HG03025 (cell line): ENCODE measurements at regions not wholly inside any gene's neighbourhood (a gene's known extent, or its start where the extent isn't known, plus 50 kb on each side); places are given as distances from the start of the nearest gene placed in this dataset.

Experiments
- ATAC-seq: cut with Tn5 transposase; IDR thresholded peaks from one replicate; pipeline ENCODE4 v1.9.1; 2021; ENCODE audit warnings: mild to moderate bottlenecking, moderate library complexity; ENCODE audit not compliant: unreplicated experiment, low FRiP score

DNA sequence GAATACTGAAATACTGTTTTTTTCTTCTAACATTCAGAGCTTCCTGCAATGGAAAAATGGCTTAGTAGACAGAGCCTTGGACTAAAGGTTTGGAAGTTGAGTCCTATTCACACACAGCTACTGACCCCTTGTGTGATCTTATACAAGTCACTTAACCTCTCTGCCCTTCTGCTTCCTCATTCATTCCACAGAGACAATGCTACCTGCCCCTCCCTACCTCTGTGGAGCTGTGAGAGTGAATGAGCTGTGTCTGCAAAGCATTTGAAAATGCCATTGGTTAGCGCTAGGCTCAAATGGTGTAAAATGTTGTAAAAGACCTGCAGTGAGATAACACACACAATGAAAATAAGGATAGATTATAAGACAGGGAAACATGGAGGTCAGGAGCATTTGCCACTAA lies 214.4 kb downstream of the BARHL2 start:
- no peak for ATAC-seq

DNA sequence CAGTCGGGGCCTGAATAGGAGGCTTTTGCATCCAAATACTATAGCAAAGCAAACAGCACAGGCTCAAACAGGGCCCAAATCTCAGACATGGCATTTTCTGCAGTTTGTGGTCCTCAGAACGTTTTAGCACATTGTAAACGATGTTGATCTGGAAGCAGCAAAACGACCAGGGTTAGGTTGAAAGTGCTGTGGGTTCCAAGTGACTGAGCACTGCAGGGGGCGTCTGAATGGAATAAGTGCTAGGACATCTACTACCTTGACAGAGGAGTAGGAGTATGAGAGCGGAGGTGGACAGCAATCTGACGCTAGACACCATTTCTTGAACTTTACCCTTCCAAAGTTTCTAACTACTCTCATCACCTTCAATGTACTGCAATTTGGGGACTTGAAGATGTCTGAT lies 214.9 kb downstream of the BARHL2 start:
- no peak for ATAC-seq

DNA sequence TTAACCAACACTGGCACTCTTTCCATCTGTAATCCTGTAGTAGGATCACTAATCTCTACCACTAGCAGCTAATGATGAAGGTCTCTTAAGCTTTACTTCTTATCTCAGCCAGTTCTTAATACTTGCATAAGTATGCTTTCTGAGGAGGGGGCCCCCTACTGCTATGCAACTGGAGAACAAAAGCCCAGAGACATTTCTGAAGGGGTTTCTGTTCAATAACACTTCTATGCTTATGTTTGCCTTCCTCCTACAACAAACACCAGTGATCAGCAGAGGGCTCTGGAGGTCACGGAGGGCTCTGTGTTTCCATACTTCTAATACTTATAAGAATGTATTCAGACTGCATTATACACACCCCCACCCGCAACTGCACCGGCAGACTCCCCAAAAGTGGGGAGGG lies 215.8 kb downstream of the BARHL2 start:
- no peak for ATAC-seq

DNA sequence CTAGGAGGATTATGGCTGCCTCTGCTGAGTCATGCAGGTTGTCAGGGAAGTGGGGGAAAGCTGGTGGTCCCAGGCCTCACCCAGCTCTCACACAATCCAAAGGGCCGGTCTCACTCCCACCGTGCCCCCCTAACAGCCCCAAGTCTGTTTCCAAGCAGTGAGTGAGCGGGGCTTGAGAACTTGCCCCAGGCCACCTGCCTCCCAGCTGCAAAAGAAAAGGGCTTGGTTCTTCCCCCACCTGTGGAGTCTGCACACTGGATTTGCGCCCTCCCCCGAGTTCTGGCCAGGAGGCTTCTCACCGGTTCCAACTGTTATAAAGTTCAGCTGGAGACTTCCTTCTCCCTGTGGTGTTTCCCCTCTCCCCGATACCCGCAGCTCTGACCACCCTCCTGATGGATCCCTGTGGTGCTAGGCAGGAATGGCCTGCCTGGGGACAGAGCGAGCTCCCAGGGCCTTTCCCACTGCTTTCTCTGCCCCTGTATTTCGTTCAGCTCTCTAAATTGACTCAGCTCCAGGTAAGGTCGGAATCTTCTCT lies 222.3 kb downstream of the BARHL2 start:
- ATAC-seq = no peak

GRCh38 chr1:90488451-90488850 lies 228.7 kb downstream of the BARHL2 start:
- no peak for ATAC-seq

DNA sequence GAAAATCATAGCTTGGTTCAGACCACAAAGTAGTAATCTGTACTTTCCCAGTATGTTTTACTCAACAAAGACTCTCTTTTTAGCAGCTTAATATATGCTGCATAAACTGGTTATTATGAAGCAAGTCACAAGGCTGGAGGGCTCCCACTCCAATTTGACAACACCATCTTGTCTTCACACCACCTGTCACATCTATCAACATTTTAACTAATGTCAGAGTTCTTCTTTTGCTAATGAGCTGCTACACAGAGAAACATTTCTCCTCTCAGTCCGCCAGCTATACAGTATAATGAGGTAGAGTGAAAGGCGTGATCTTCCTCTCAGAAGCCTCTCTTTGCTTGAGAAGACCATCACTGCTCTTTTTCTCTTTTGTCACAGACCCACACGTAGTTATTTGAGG lies 230.1 kb downstream of the BARHL2 start:
- no peak for ATAC-seq

GRCh38 chr1:90486134-90486824 lies 230.8 kb downstream of the BARHL2 start:
- no peak for ATAC-seq

- ATAC-seq = no peak
Measured at GRCh38 chr1:90480271-90480835, 236.7 kb downstream of the BARHL2 start.

DNA sequence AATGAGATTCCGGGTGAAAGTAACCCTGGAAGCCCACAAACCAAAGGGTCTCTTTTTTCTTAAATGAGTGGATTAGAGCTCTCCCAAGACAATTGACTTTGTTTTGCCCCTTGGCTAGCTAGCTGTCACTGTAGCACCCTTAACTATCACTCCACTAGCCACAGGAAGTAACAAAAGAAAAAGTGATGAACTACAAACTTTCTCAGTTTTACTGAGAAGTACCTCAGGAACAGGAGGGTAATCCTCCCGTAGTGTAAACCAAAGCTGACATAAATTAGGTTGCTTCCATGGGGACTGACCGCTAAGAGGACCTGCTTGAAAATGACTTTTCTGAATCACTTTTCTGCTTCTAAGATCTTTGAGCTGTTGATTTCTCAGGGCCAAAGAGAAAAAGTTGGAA lies 240.1 kb downstream of the BARHL2 start:
- no peak for ATAC-seq

- no peak for ATAC-seq
Measured at GRCh38 chr1:90476411-90476810, 240.7 kb downstream of the BARHL2 start.

DNA sequence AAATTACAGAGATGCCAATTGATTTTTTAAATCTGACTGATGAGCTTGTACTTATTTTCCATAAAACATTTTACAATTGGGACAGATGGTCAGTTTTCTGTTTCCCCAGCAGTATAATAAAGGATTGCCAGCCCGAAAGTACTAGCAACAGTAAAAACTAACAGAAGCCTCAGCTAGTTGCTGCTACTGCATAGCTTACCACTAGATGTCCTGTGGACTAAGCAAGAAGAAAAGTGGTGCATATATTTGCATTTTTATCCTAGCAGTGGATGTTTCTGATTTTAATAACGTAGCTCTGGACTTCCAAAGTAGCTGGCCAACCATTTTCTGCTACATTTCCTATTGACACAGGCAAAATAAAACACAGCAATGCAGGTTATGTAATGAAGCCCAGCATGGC lies 241.5 kb downstream of the BARHL2 start:
- ATAC-seq = no peak

- no peak for ATAC-seq
Measured at GRCh38 chr1:90474731-90475130, 242.4 kb downstream of the BARHL2 start.

GRCh38 chr1:90474158-90474557 lies 242.9 kb downstream of the BARHL2 start:
- ATAC-seq = no peak

DNA sequence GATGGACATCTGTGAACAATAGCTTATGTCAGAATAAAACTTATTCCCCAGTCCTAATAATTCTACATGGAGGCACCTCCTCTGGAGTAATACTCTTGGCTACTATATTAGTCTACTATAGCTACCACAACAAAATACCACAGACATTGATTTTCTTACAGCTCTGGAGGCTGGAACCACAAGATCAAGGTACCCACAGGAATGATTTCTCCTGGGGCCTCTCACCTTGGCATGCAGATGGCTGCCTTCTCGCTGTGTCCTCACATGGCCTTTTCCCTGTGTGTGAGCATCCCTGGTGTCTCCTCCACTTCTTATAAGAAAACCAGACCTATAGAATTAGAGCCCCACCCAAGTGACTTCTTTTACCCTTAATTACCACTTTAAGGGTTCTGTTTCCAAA lies 244.3 kb downstream of the BARHL2 start:
- no peak for ATAC-seq

GRCh38 chr1:90459570-90459969 lies 257.5 kb downstream of the BARHL2 start:
- ATAC-seq = no peak

- no peak for ATAC-seq
Measured at GRCh38 chr1:90457985-90458384, 259.1 kb downstream of the BARHL2 start.

DNA sequence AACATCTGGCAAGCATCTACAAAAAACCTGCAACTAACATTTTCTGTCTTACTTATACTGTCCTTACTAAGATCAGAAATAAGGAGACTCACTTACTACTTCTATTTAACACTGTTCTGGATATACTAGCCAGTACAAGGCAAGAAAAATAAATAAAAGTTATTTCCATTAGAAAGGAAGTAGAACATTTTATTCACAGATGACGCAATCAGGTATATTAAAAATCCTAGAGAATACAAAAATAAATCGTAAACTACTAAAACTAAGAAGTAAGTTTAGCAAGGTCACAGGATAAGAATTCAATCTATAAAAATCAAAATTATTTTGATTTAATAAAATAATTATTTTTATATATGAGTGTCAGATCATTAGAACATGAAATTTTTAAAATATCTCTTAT lies 264.6 kb downstream of the BARHL2 start:
- no peak for ATAC-seq

DNA sequence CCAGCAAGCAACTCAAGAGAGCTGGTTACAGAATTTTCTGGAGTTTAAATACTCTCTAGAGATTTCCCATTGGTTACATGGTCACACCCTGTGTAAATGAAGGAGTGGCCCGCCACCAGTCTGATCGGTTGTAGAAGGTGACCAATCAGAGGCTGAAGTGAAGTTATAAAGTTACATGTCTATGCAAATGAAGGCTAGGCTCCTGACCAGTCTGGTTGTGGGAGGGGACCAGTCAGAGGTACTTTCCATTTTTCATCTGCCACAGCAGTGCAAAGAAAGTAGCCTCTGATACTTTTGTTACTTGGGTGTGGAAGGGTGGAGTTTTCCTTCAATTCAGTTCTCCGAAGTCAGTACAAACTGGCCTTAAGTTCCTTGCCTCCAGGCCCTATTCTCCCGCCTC lies 273.7 kb downstream of the BARHL2 start:
- no peak for ATAC-seq

GRCh38 chr1:90435351-90435750 lies 281.8 kb downstream of the BARHL2 start:
- no peak for ATAC-seq

DNA sequence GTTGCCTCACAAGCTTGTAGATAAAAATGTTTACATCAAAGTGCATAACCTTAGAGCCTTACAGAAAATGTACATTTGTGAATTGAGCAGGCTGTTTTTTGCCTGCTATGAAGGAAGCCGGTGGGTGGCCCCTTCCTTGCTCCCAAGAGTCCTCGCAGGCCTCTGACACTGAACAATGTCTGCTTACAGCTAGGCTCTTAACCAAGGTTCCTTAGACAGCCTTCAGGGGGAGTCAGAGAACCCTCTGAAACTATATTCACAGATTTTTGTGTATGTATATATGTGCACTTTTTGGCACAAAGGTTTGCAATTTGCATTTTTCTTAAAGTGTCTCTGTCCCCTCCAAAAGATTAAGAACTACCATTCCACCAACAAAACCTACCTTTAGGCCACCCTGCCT lies 282.6 kb downstream of the BARHL2 start:
- ATAC-seq = no peak

GRCh38 chr1:90417126-90417525 lies 300.0 kb downstream of the BARHL2 start:
- ATAC-seq = no peak

DNA sequence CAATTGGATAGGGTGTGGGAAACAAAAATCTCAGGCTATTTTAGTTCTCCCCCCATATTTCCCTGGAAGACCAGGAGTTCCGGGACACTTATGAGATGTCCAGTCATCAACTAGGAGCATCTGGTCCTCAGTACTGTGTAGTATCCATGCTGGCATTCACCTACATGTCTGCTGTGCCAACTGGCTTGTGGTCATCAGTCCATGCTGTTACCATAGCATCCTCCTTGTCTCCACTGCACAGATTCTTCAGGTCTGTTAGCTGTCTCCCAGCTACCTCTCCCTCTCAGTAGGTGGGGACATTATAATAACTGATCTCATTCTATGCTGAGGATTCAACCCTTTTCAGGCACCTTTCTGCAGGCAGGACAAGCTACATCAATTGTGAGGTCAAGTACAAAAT lies 302.9 kb downstream of the BARHL2 start:
- no peak for ATAC-seq
